H1 (cell line): ENCODE measurements at regions not wholly inside any gene's neighbourhood (a gene's known extent, or its start where the extent isn't known, plus 50 kb on each side); places are given as distances from the start of the nearest gene placed in this dataset.

ENCODE experiments used
- ASH2L ChIP-seq: fragments of 200-600, 300-600 bp; sonication (generic); IDR thresholded peaks from one replicate; pipeline ENCODE4 v1.7.1; 2017; ENCODE audit warnings: low read length
- CHD1 ChIP-seq: IDR thresholded peaks from 2 replicates; pipeline ENCODE4 v1.6.1; 2012; ENCODE audit warnings: low read depth, low read length, improper control_type of control experiment
- CHD7 ChIP-seq: fragments of 300-600 bp; sonication (generic); IDR thresholded peaks from 2 replicates; pipeline ENCODE4 v1.7.1; 2012; ENCODE audit warnings: low read length, moderate library complexity, mild to moderate bottlenecking, inconsistent platforms; ENCODE audit not compliant: insufficient replicate concordance
- RAD21 ChIP-seq, 2 experiments: IDR thresholded peaks in 1 of 2; conservative IDR thresholded peaks in 1 of 2; 2 replicates each; pipeline ENCODE4 v1.6.1; 2011; ENCODE audit warnings: low read depth in 2 of 2, low read length in 2 of 2, improper control_type of control experiment in 1 of 2, inconsistent platforms in 1 of 2, mild to moderate bottlenecking in 1 of 2, moderate library complexity in 1 of 2
- RFX5 ChIP-seq: IDR thresholded peaks from 2 replicates; pipeline ENCODE4 v1.6.1; 2011; ENCODE audit warnings: low read depth, low read length, improper control_type of control experiment, borderline replicate concordance
- TAF7 ChIP-seq: optimal IDR thresholded peaks from 2 replicates; pipeline ENCODE3; 2011; ENCODE audit warnings: low read depth, mild to moderate bottlenecking, inconsistent platforms, low read length, moderate library complexity, borderline replicate concordance
- TBP ChIP-seq: IDR thresholded peaks from 2 replicates; pipeline ENCODE4 v1.6.1; 2011; ENCODE audit warnings: low read depth, low read length, improper control_type of control experiment
- TCF12 ChIP-seq: IDR thresholded peaks from 2 replicates; pipeline ENCODE4 v1.6.1; 2011; ENCODE audit warnings: low read depth, mild to moderate bottlenecking, low read length
- TEAD4 ChIP-seq: IDR thresholded peaks from 2 replicates; pipeline ENCODE4 v1.6.1; 2012; ENCODE audit warnings: low read depth, low read length, inconsistent platforms, mixed read lengths
- TF ChIP-seq, protein P1 (sequence below): IDR thresholded peaks from 2 replicates; pipeline ENCODE4 v1.6.1; 2011; ENCODE audit warnings: low read depth, mild to moderate bottlenecking, low read length; ENCODE audit not compliant: insufficient read depth

DNA sequence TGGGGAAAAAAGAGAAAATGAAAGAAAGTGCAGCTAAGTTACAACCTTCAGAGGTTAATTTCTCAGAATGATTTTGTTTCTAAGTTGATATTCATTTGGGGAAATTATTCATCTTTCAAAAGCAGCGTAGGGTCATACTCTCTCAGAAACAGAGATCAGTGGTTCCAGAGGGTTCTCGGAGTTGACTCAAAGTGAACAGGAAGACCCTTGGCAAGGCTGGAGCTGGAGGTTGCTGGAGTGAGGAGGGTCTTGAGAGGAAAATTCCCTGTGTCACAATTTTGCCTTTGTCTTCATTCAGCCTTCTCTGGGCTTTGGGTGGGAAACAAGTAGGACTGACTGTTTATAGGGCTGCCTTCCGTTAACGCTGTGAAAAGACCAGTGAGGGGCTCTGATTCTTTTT is 168.2 kb downstream of the ICOS start (continued):
- no peak for TF ChIP-seq CHD7
- TF ChIP-seq RAD21 (IDR thresholded peaks at IDR 0.05 in 1 of 2, conservative IDR thresholded peaks at IDR 0.05 in 1 of 2; ENCODE audit: low read depth in 2 of 2, low read length in 2 of 2), result no peak
- TF ChIP-seq RFX5, result no peak
- TF ChIP-seq TBP, result no peak
- TF ChIP-seq TAF7, result no peak
- TF ChIP-seq, protein P1, sequence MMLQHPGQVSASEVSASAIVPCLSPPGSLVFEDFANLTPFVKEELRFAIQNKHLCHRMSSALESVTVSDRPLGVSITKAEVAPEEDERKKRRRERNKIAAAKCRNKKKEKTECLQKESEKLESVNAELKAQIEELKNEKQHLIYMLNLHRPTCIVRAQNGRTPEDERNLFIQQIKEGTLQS, result no peak
- TF ChIP-seq ASH2L, result no peak
- TF ChIP-seq TCF12, result no peak
- TF ChIP-seq CHD1, result no peak
- no peak for TF ChIP-seq TEAD4
